H1 (cell line): ENCODE measurements at regions not wholly inside any gene's neighbourhood (a gene's known extent, or its start where the extent isn't known, plus 50 kb on each side); places are given as distances from the start of the nearest gene placed in this dataset.

Experiments used
- CTCF ChIA-PET: fragments of 300-600 bp; sonication (Branson Sonifier 250); formaldehyde crosslinking; loops from one replicate; lab custom pipeline; 2021; ENCODE audit not compliant: partially characterized antibody; lab: Charles Lee
- POLR2A ChIA-PET: fragments of 300-600 bp; sonication (Branson Sonifier 250); formaldehyde crosslinking; loops from one replicate; lab custom pipeline; 2021; ENCODE audit warnings: inconsistent platforms; ENCODE audit not compliant: partially characterized antibody; lab: Charles Lee
- DNase-seq, 2 experiments: peaks; one replicate each; pipeline versions ENCODE4 v3.0.0 to v3.0.0-alpha.2; 2010 to 2022; ENCODE audit warnings: low spot score in 2 of 2, low read depth in 1 of 2, mixed read lengths in 1 of 2
- FAIRE-seq: peaks from 2 replicates; lab custom pipeline; 2011; peaks lifted over from hg19 to GRCh38; lab: Jason Lieb, UNC
- H2AFZ ChIP-seq: 2 replicates; pipeline ENCODE4 v1.8.1; 2012; ENCODE audit warnings: low read length, inconsistent platforms
- H2AK5ac ChIP-seq: 2 replicates; pipeline ENCODE4 v1.6.1; 2013; ENCODE audit warnings: low read depth, low read length
- H2BK120ac ChIP-seq: replicated peaks from 2 replicates; pipeline ENCODE3; 2013; ENCODE audit warnings: low read depth, low read length, inconsistent platforms
- H2BK12ac ChIP-seq: 2 replicates; pipeline ENCODE4 v1.6.1; 2013; ENCODE audit warnings: low read depth, low read length
- H2BK15ac ChIP-seq: 2 replicates; pipeline ENCODE4 v1.6.1; 2013; ENCODE audit warnings: low read length
- H2BK20ac ChIP-seq: 2 replicates; pipeline ENCODE4 v1.6.1; 2013; ENCODE audit warnings: low read length
- H2BK5ac ChIP-seq: 2 replicates; pipeline ENCODE4 v1.6.1; 2013; ENCODE audit warnings: low read depth, low read length
- H3K14ac ChIP-seq: 2 replicates; pipeline ENCODE4 v1.6.1; 2013; ENCODE audit warnings: inconsistent platforms; ENCODE audit not compliant: insufficient read length
- H3K18ac ChIP-seq: 2 replicates; pipeline ENCODE4 v1.6.1; 2013; ENCODE audit warnings: low read length; ENCODE audit errors: extremely low read depth
- H3K23ac ChIP-seq: 2 replicates; pipeline ENCODE4 v1.6.1; 2013; ENCODE audit warnings: inconsistent platforms; ENCODE audit not compliant: insufficient read length
- H3K23me2 ChIP-seq: 2 replicates; pipeline ENCODE4 v1.6.1; 2013; ENCODE audit warnings: low read depth, low read length
- H3K27ac ChIP-seq: 2 replicates; pipeline ENCODE4 v1.6.1; 2011; ENCODE audit warnings: low read depth, low read length, inconsistent platforms
- H3K27me3 ChIP-seq, 4 experiments: replicated peaks in 1 of 4; 1 replicate in 1 of 4; 2 replicates in 3 of 4; pipeline versions ENCODE4 v1.6.1 to v1.8.1; 2011 to 2013; ENCODE audit warnings: low read length in 3 of 4, mild to moderate bottlenecking in 3 of 4, inconsistent platforms in 2 of 4, mixed read lengths in 2 of 4, moderate library complexity in 1 of 4; ENCODE audit not compliant: control insufficient read depth in 3 of 4, insufficient read depth in 3 of 4; ENCODE audit errors: extremely low read depth in 1 of 4
- H3K36me3 ChIP-seq, 4 experiments: 2 replicates each; pipeline versions ENCODE4 v1.6.1 to v1.8.1; 2011 to 2013; ENCODE audit warnings: mild to moderate bottlenecking in 4 of 4, low read length in 3 of 4, moderate library complexity in 2 of 4, control low read depth in 1 of 4, inconsistent platforms in 1 of 4; ENCODE audit not compliant: insufficient read depth in 4 of 4, control insufficient read depth in 2 of 4
- H3K4ac ChIP-seq: replicated peaks from 2 replicates; pipeline ENCODE3; 2013; ENCODE audit warnings: low read length, low read depth, mixed read lengths, inconsistent platforms; ENCODE audit not compliant: insufficient read length
- H3K4me1 ChIP-seq, 4 experiments: replicated peaks in 1 of 4; 1 replicate in 1 of 4; 2 replicates in 3 of 4; pipeline versions ENCODE4 v1.6.1 to v1.8.1; 2011 to 2013; ENCODE audit warnings: low read length in 3 of 4, inconsistent platforms in 2 of 4, mixed read lengths in 1 of 4; ENCODE audit not compliant: insufficient read depth in 4 of 4, control insufficient read depth in 3 of 4
- H3K4me2 ChIP-seq, 2 experiments: 2 replicates each; pipeline versions ENCODE4 v1.6.1 to v1.8.1; 2011 to 2013; ENCODE audit warnings: low read depth in 2 of 2, low read length in 2 of 2, control low read depth in 1 of 2, inconsistent platforms in 1 of 2, mild to moderate bottlenecking in 1 of 2; ENCODE audit not compliant: insufficient read depth in 1 of 2
- H3K4me3 ChIP-seq, 4 experiments: fragments of 200-600, 300-600 bp in 1 of 4; sonication (generic), shearing (Covaris generic), sonication (Bioruptor Twin) in 1 of 4; 2 replicates each; pipeline versions ENCODE4 v1.5.1 to v1.8.1; 2011 to 2016; ENCODE audit warnings: low read length in 4 of 4, low read depth in 3 of 4, control low read depth in 2 of 4, inconsistent platforms in 2 of 4, mild to moderate bottlenecking in 2 of 4, mixed read lengths in 1 of 4, moderate library complexity in 1 of 4; ENCODE audit not compliant: insufficient read depth in 2 of 4; ENCODE audit errors: extremely low read depth in 1 of 4
- H3K56ac ChIP-seq: replicated peaks from 2 replicates; pipeline ENCODE3; 2013; ENCODE audit warnings: low read depth, mild to moderate bottlenecking, mixed read lengths, low read length, inconsistent platforms; ENCODE audit not compliant: insufficient read length
- H3K79me1 ChIP-seq: 2 replicates; pipeline ENCODE4 v1.6.1; 2013; ENCODE audit warnings: low read depth, low read length, control low read depth
- H3K79me2 ChIP-seq, 2 experiments: 2 replicates each; pipeline versions ENCODE4 v1.6.1 to v1.8.1; 2012 to 2013; ENCODE audit warnings: low read length in 2 of 2, mild to moderate bottlenecking in 2 of 2, inconsistent platforms in 1 of 2; ENCODE audit not compliant: insufficient read depth in 2 of 2, control insufficient read depth in 1 of 2
- H3K9ac ChIP-seq, 4 experiments: replicated peaks in 1 of 4; 1 replicate in 1 of 4; 2 replicates in 3 of 4; pipeline versions ENCODE4 v1.6.1 to v1.8.1; 2011 to 2013; ENCODE audit warnings: low read depth in 3 of 4, low read length in 3 of 4, control low read depth in 2 of 4, mild to moderate bottlenecking in 2 of 4, moderate library complexity in 2 of 4, inconsistent platforms in 1 of 4; ENCODE audit errors: extremely low read depth in 1 of 4
- H3K9me3 ChIP-seq, 2 experiments: 2 replicates each; pipeline versions ENCODE4 v1.6.1 to v1.8.1; 2012 to 2013; ENCODE audit warnings: mild to moderate bottlenecking in 2 of 2, moderate library complexity in 2 of 2, control low read depth in 1 of 2, inconsistent platforms in 1 of 2, low read depth in 1 of 2, low read length in 1 of 2, mixed read lengths in 1 of 2; ENCODE audit not compliant: insufficient read depth in 2 of 2
- H4K20me1 ChIP-seq, 2 experiments: replicated peaks in 1 of 2; 2 replicates each; pipeline versions ENCODE3 to v1.8.1; 2011 to 2013; ENCODE audit warnings: inconsistent platforms in 2 of 2, low read length in 2 of 2, mild to moderate bottlenecking in 1 of 2; ENCODE audit not compliant: insufficient read depth in 2 of 2, control insufficient read depth in 1 of 2
- H4K5ac ChIP-seq: 2 replicates; pipeline ENCODE4 v1.6.1; 2013; ENCODE audit warnings: low read length, low read depth, mixed read lengths, inconsistent platforms; ENCODE audit not compliant: insufficient read length
- H4K8ac ChIP-seq: 2 replicates; pipeline ENCODE4 v1.8.0; 2013; ENCODE audit warnings: mild to moderate bottlenecking, moderate library complexity, low read length, inconsistent platforms; ENCODE audit not compliant: insufficient read depth; ENCODE audit errors: extremely low read depth
- H4K91ac ChIP-seq: replicated peaks from 2 replicates; pipeline ENCODE3; 2013; ENCODE audit warnings: low read length, mixed read lengths, inconsistent platforms; ENCODE audit not compliant: insufficient read length
- BACH1 ChIP-seq: IDR thresholded peaks from 2 replicates; pipeline ENCODE4 v1.6.1; 2012; ENCODE audit warnings: low read length, improper control_type of control experiment
- BCL11A ChIP-seq, 2 experiments: IDR thresholded peaks; one replicate each; pipeline ENCODE4 v1.6.1; 2011; ENCODE audit warnings: low read depth in 2 of 2, low read length in 2 of 2, mild to moderate bottlenecking in 2 of 2
- CBX8 ChIP-seq: fragments of 300-800, 300-1000 bp; sonication (generic); IDR thresholded peaks from 2 replicates; pipeline ENCODE4 v1.7.1; 2016; ENCODE audit warnings: low read depth, low read length, borderline replicate concordance
- CTBP2 ChIP-seq: IDR thresholded peaks from 2 replicates; pipeline ENCODE4 v1.7.0; 2011; ENCODE audit warnings: borderline replicate concordance, mild to moderate bottlenecking, moderate library complexity, mixed read lengths, low read length; ENCODE audit not compliant: insufficient read depth, insufficient read length
- HDAC6 ChIP-seq: IDR thresholded peaks from one replicate; pipeline ENCODE4 v1.7.1; 2012; ENCODE audit warnings: low read depth, mild to moderate bottlenecking, inconsistent platforms, low read length, moderate library complexity
- PHF8 ChIP-seq: fragments of 200-600 bp; sonication (generic); conservative IDR thresholded peaks from 2 replicates; pipeline ENCODE4 v1.7.1; 2012; ENCODE audit warnings: low read depth, mild to moderate bottlenecking, inconsistent platforms, low read length, moderate library complexity
- POU5F1 ChIP-seq: IDR thresholded peaks from 2 replicates; pipeline ENCODE4 v1.6.1; 2011; ENCODE audit warnings: low read depth, mild to moderate bottlenecking, low read length, moderate library complexity
- SP1 ChIP-seq: IDR thresholded peaks from 2 replicates; pipeline ENCODE4 v1.6.1; 2011; ENCODE audit warnings: low read depth, low read length
- SUZ12 ChIP-seq: fragments of 200-600 bp; sonication (generic); IDR thresholded peaks from 2 replicates; pipeline ENCODE4 v1.6.1; 2012; ENCODE audit warnings: mild to moderate bottlenecking, inconsistent platforms, low read length, moderate library complexity, mixed read lengths
- USF2 ChIP-seq: IDR thresholded peaks from 2 replicates; pipeline ENCODE4 v1.6.1; 2011; ENCODE audit warnings: low read length, improper control_type of control experiment
- YY1 ChIP-seq: IDR thresholded peaks from 2 replicates; pipeline ENCODE4 v1.6.1; 2011; ENCODE audit warnings: low read depth, mild to moderate bottlenecking, low read length
- whole genome bisulfite sequencing, 2 experiments: shearing (Covaris generic) in 1 of 2; methylation state at CpG; one replicate each; pipeline versions ENCODE4 v1.1.6 to v1.1.7; 2013 to 2015; ENCODE audit warnings: low lambda C conversion rate in 2 of 2, mixed read lengths in 2 of 2, inconsistent platforms in 1 of 2, low coverage in 1 of 2, missing lambda C conversion rate in 1 of 2; ENCODE audit not compliant: insufficient replicate concordance in 2 of 2, insufficient coverage in 1 of 2, insufficient read length in 1 of 2; ENCODE audit errors: extremely low coverage in 1 of 2, missing lambda C conversion rate in 1 of 2; 5-methylcytosine and 5-hydroxymethylcytosine counted together

DNA sequence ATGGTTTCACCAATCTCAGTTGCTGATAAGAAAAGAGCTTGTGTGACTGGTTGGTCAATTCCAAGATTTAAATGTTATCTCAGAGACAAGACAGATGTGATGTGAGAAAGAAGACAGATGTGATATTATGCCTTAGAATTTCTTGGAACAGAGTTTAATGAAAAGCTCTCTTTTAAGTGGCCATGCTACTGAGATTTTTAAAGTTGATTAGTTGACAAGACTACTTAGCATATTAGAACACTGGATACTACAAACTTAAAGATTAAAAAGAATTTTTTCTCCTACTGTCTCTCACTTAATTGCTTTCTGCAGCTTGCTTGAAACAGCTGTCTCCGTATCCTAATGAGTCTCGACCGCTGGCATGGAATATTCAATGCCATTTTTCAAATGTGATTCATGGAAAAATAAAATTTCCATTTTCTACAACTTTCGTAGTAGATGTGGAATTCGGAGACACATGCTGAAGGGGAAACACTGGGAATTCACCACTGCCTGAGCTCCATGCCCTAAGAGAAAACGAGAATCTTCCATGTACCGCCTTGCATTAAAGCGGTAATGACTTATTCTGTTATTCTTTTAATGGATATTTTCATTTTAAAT lies 634.2 kb upstream of the SETBP1 start:
- no peaks in the 10 kb centered on the region for H3K79me1 ChIP-seq
- ChIA-PET POLR2A (no interaction called here), CTCF (interaction anchor here (0.7 to 1.2 kb wide), 2 partner anchors 9 to 31 kb away, joined by 3 read pairs; no protein-coding TSS in a partner anchor)
- no peak overlapping the region for H2BK15ac ChIP-seq
- no peak overlapping the region for H2BK20ac ChIP-seq
- H3K27me3 ChIP-seq, result no peaks in the 10 kb centered on the region
- no peak overlapping the region for H2BK120ac ChIP-seq
- no peak overlapping the region for H2AK5ac ChIP-seq
- no peak overlapping the region for H3K4me2 ChIP-seq
- no peak overlapping the region for H3K18ac ChIP-seq
- no peaks in the 10 kb centered on the region for H3K23me2 ChIP-seq
- no peak overlapping the region for H4K91ac ChIP-seq
- H4K8ac ChIP-seq, result no peak overlapping the region
- DNase-seq (no peak), FAIRE-seq (no peak)
- H4K20me1 ChIP-seq, result no peaks in the 10 kb centered on the region
- no peak overlapping the region for H2BK5ac ChIP-seq
- 81% methylated on average over 8 of the region's 8 CpGs; no CpG with 5 or more reads in 1 of the 2 experiments for WGBS, 2 experiments
- H3K9ac ChIP-seq, result no peak overlapping the region
- no peak overlapping the region for H4K5ac ChIP-seq
- H3K4ac ChIP-seq, result no peak overlapping the region
- H3K56ac ChIP-seq, result no peak overlapping the region
- H3K4me3 ChIP-seq, result no peak overlapping the region
- H3K23ac ChIP-seq, result no peak overlapping the region
- no peaks in the 10 kb centered on the region for H3K36me3 ChIP-seq
- H3K79me2 ChIP-seq, result no peaks in the 10 kb centered on the region
- no peaks in the 10 kb centered on the region; a peak in 1 of 4 replicates for H3K9me3 ChIP-seq
- H2BK12ac ChIP-seq, result no peak overlapping the region
- peaks cover 0 to 15% (median 6%) of the 10 kb centered on the region in 4 experiments; a peak in 6 of 7 replicates for H3K4me1 ChIP-seq
- no peak overlapping the region for H3K14ac ChIP-seq
- no peak overlapping the region for H3K27ac ChIP-seq
- no peak overlapping the region for H2AFZ ChIP-seq
- TF ChIP-seq HDAC6 (no peak), POU5F1 (no peak), BCL11A (IDR thresholded peaks at IDR 0.05; ENCODE audit: low read depth in 2 of 2, low read length in 2 of 2) (no peak), CBX8 (no peak), SP1 (no peak), YY1 (no peak), USF2 (no peak), BACH1 (no peak), CTBP2 (no peak), PHF8 (no peak), SUZ12 (no peak)
